Gastrocnemius medialis (tissue), 4 donors: ENCODE measurements at regions not wholly inside any gene's neighbourhood (a gene's known extent, or its start where the extent isn't known, plus 50 kb on each side); places are given as distances from the start of the nearest gene placed in this dataset.

Experiments
- ATAC-seq, 2 donors: fragments of 150-250 bp; one replicate each; pipeline ENCODE4 v1.9.1; 2016
- DNase-seq, 2 donors: peaks; one replicate each; pipeline ENCODE4 v3.0.0-alpha.2; 2019
- H3K27ac ChIP-seq, 4 donors: fragments of 200-600 bp; sonication (generic); 1 replicate in 1 of 4; 2 replicates in 3 of 4; pipeline ENCODE4 v1.5.1; 2016 to 2018; ENCODE audit warnings: mild to moderate bottlenecking in 2 of 4, moderate library complexity in 1 of 4
- H3K27me3 ChIP-seq, 3 donors: fragments of 200-600 bp; sonication (generic) in 2 of 3; 1 replicate in 1 of 3; 2 replicates in 2 of 3; pipeline versions ENCODE4 v1.5.1 to v1.6.0; 2016 to 2019; ENCODE audit warnings: mild to moderate bottlenecking in 1 of 3, moderate library complexity in 1 of 3
- H3K36me3 ChIP-seq, 2 donors: fragments of 200-600 bp; sonication (generic) in 1 of 2; one replicate each; pipeline ENCODE4 v1.5.1; 2017 to 2018
- H3K4me1 ChIP-seq, 2 donors: fragments of 200-600 bp; sonication (generic) in 1 of 2; one replicate each; pipeline ENCODE4 v1.5.1; 2016 to 2017; ENCODE audit warnings: mild to moderate bottlenecking in 2 of 2
- H3K4me3 ChIP-seq, 4 donors: fragments of 200-600 bp; sonication (generic) in 3 of 4; 1 replicate in 1 of 4; 2 replicates in 3 of 4; pipeline ENCODE4 v1.5.1; 2016 to 2019; ENCODE audit warnings: mild to moderate bottlenecking in 2 of 4
- H3K9me3 ChIP-seq, 3 donors: fragments of 200-600 bp; sonication (generic) in 2 of 3; 1 replicate in 1 of 3; 2 replicates in 2 of 3; pipeline ENCODE4 v1.5.1; 2016 to 2019
- CTCF ChIP-seq, 5 experiments: fragments of 450-650 bp in 3 of 5; fragments of 200-600 bp in 2 of 5; sonication (generic) in 2 of 5; IDR thresholded peaks in 4 of 5; conservative IDR thresholded peaks in 1 of 5; 1 replicate in 4 of 5; 2 replicates in 1 of 5; pipeline ENCODE4 v1.5.1; 2016 to 2019; ENCODE audit warnings: antibody characterized with exemption in 5 of 5, mild to moderate bottlenecking in 3 of 5, moderate library complexity in 3 of 5
- POLR2A ChIP-seq, 2 donors: fragments of 450-650 bp; IDR thresholded peaks; one replicate each; pipeline ENCODE4 v1.6.1; 2017; ENCODE audit warnings: antibody characterized with exemption in 2 of 2, mild to moderate bottlenecking in 2 of 2, moderate library complexity in 2 of 2
- in situ Hi-C, 4 donors: fragments of 200-750 bp; cut with MboI; loops; one replicate each; pipeline versions ENCODE4 v1.15.0 to v1.8.0; 2017; ENCODE audit warnings: low sequenced_read_pairs in 4 of 4
- intact Hi-C: fragments of 100-400 bp; cut with DNase I; formaldehyde crosslinking; loops from one replicate; pipeline ENCODE4 v1.15.1; 2023; ENCODE audit warnings: low total_unique reads

- Histone ChIP-seq H3K27ac (no peak overlapping the region), H3K27me3 (no peaks in the 10 kb centered on the region), H3K36me3 (no peaks in the 10 kb centered on the region), H3K4me3 (no peak overlapping the region), H3K4me1 (no peaks in the 10 kb centered on the region), H3K9me3 (peaks cover 0 to 4% (median 0%) of the 10 kb centered on the region in 3 donors)
- TF ChIP-seq POLR2A (IDR thresholded peaks at IDR 0.05) (no peak), CTCF (IDR thresholded peaks at IDR 0.05 in 4 of 5, conservative IDR thresholded peaks at IDR 0.05 in 1 of 5) (no peak)
- DNase-seq (no peak), ATAC-seq (no peak)
- intact Hi-C loops, result no loop called here
- in situ Hi-C loops, result no loop called here
Observed at GRCh38 chr1:70667494-70668170, 256.6 kb downstream of the CTH start.

- ATAC-seq, result no peak
- TF ChIP-seq POLR2A (IDR thresholded peaks at IDR 0.05), result no peak
- no peak for TF ChIP-seq CTCF (IDR thresholded peaks at IDR 0.05 in 4 of 5, conservative IDR thresholded peaks at IDR 0.05 in 1 of 5)
- no peaks in the 10 kb centered on the region for H3K36me3 ChIP-seq
Observed at GRCh38 chr1:70671006-70671405, 259.9 kb downstream of the CTH start.

GRCh38 chr1:70672442-70672888 is 261.4 kb downstream of the CTH start:
- no peak for ATAC-seq
- Histone ChIP-seq H3K4me3 (no peak overlapping the region), H3K4me1 (no peaks in the 10 kb centered on the region), H3K27me3 (no peaks in the 10 kb centered on the region), H3K36me3 (no peaks in the 10 kb centered on the region), H3K9me3 (peaks cover 0 to 4% (median 0%) of the 10 kb centered on the region in 3 donors), H3K27ac (no peak overlapping the region)
- intact Hi-C loops (no loop called here), in situ Hi-C loops (no loop called here)
- TF ChIP-seq POLR2A (IDR thresholded peaks at IDR 0.05) (no peak), CTCF (IDR thresholded peaks at IDR 0.05 in 4 of 5, conservative IDR thresholded peaks at IDR 0.05 in 1 of 5) (no peak)
- DNase-seq, result no peak

More at GRCh38 chr1:70671006-70671405, 259.9 kb downstream of the CTH start:
- Histone ChIP-seq H3K4me1 (no peaks in the 10 kb centered on the region), H3K9me3 (peaks cover 0 to 4% (median 0%) of the 10 kb centered on the region in 3 donors), H3K27me3 (no peaks in the 10 kb centered on the region), H3K27ac (no peak overlapping the region), H3K4me3 (no peak overlapping the region)
- in situ Hi-C loops (no loop called here), intact Hi-C loops (no loop called here)
- DNase-seq, result no peak

GRCh38 chr1:70674941-70675685 is 264.0 kb downstream of the CTH start:
- Histone ChIP-seq H3K4me1 (no peaks in the 10 kb centered on the region), H3K9me3 (no peaks in the 10 kb centered on the region), H3K4me3 (no peak overlapping the region), H3K27me3 (no peaks in the 10 kb centered on the region), H3K27ac (no peak overlapping the region), H3K36me3 (no peaks in the 10 kb centered on the region)
- in situ Hi-C loops, result loop anchor here in 1 of 4 donors (25.0 kb wide), 1 partner anchor 362 kb away; the partner anchor contains the start of gene PTGER3
- intact Hi-C loops, result no loop called here
- DNase-seq, result no peak
- no peak for TF ChIP-seq CTCF (IDR thresholded peaks at IDR 0.05 in 4 of 5, conservative IDR thresholded peaks at IDR 0.05 in 1 of 5)
- no peak for TF ChIP-seq POLR2A (IDR thresholded peaks at IDR 0.05)
- no peak for ATAC-seq
